OCI-LY7 (cell line): ENCODE measurements at regions not wholly inside any gene's neighbourhood (a gene's known extent, or its start where the extent isn't known, plus 50 kb on each side); places are given as distances from the start of the nearest gene placed in this dataset.

Source experiments
- BruUV-seq: library from RNA; stranded (reverse); fragments of 400-500 nt; replicated peaks from 2 replicates; lab custom pipeline; 2021; lab: Mats Ljungman, UMichigan
- CTCF ChIA-PET: fragments of 300-600 bp; sonication (Branson Sonifier 250); formaldehyde crosslinking; loops from one replicate; lab custom pipeline; 2022; ENCODE audit warnings: antibody characterized with exemption; ENCODE audit not compliant: unreplicated experiment; lab: Charles Lee
- POLR2A ChIA-PET: fragments of 300-600 bp; sonication (Branson Sonifier 250); formaldehyde crosslinking; loops from one replicate; lab custom pipeline; 2022; ENCODE audit warnings: antibody characterized with exemption; lab: Charles Lee
- DNase-seq: peaks from one replicate; pipeline ENCODE4 v3.0.0-alpha.2; 2015; ENCODE audit warnings: low spot score
- H2AFZ ChIP-seq: fragments of 200-600 bp; sonication (generic), shearing (Covaris generic); 2 replicates; pipeline ENCODE4 v1.6.1; 2014; ENCODE audit warnings: mild to moderate bottlenecking, antibody characterized with exemption, low read length, moderate library complexity
- H3K27ac ChIP-seq: fragments of 200-600 bp; sonication (generic); 2 replicates; pipeline ENCODE4 v1.5.1; 2014; ENCODE audit warnings: mixed run types, low read depth, mild to moderate bottlenecking, moderate library complexity, low read length, inconsistent platforms; ENCODE audit not compliant: poor library complexity, severe bottlenecking
- H3K36me3 ChIP-seq: fragments of 200-600 bp; sonication (generic); 2 replicates; pipeline ENCODE4 v1.6.1; 2014; ENCODE audit warnings: mild to moderate bottlenecking, antibody characterized with exemption, low read length, moderate library complexity, mixed read lengths; ENCODE audit not compliant: insufficient read depth
- H3K4me1 ChIP-seq: fragments of 200-600 bp; sonication (generic); 2 replicates; pipeline ENCODE4 v1.5.1; 2014; ENCODE audit warnings: mild to moderate bottlenecking, low read length; ENCODE audit not compliant: insufficient read depth, poor library complexity, severe bottlenecking
- H3K4me2 ChIP-seq: fragments of 200-600 bp; sonication (generic); 2 replicates; pipeline ENCODE4 v1.6.1; 2014; ENCODE audit warnings: mild to moderate bottlenecking, low read length
- H3K4me3 ChIP-seq: fragments of 200-600 bp; sonication (generic); 2 replicates; pipeline ENCODE4 v1.5.1; 2014; ENCODE audit warnings: mild to moderate bottlenecking, low read depth, low read length; ENCODE audit not compliant: poor library complexity, severe bottlenecking
- H3K79me2 ChIP-seq: fragments of 200-600 bp; sonication (generic); 2 replicates; pipeline ENCODE4 v1.6.1; 2016; ENCODE audit warnings: low read depth, mild to moderate bottlenecking, low read length, moderate library complexity, mixed read lengths; ENCODE audit not compliant: insufficient read depth
- H3K9me2 ChIP-seq: fragments of 200-600 bp; sonication (generic); 2 replicates; pipeline ENCODE4 v1.6.1; 2016; ENCODE audit warnings: mild to moderate bottlenecking, low read length, mixed read lengths; ENCODE audit not compliant: insufficient read depth
- H3K9me3 ChIP-seq: fragments of 200-600 bp; sonication (generic); 2 replicates; pipeline ENCODE4 v1.6.1; 2014; ENCODE audit warnings: mild to moderate bottlenecking, mixed run types, low read length, mixed read lengths
- H4K20me1 ChIP-seq: fragments of 200-600 bp; sonication (generic); 2 replicates; pipeline ENCODE4 v1.6.1; 2014; ENCODE audit warnings: mild to moderate bottlenecking, antibody characterized with exemption, low read length, moderate library complexity, mixed read lengths; ENCODE audit not compliant: insufficient read depth
- CTCF ChIP-seq: fragments of 200-600 bp; sonication (generic); conservative IDR thresholded peaks from 2 replicates; pipeline ENCODE4 v1.5.1; 2014; ENCODE audit warnings: mild to moderate bottlenecking, antibody characterized with exemption, low read length, moderate library complexity, mixed read lengths
- EZH2phosphoT487 ChIP-seq: fragments of 200-600 bp; sonication (generic); IDR thresholded peaks from 2 replicates; pipeline ENCODE4 v1.6.1; 2018; ENCODE audit warnings: low read depth, borderline replicate concordance, mild to moderate bottlenecking, mixed run types, antibody characterized with exemption, low read length, moderate library complexity, mixed read lengths
- intact Hi-C: fragments of 100-400 bp; cut with micrococcal nuclease; formaldehyde crosslinking; loops from one replicate; pipeline ENCODE4 v1.10.0; 2022; ENCODE audit not compliant: unreplicated experiment

GRCh38 chr12:63313139-63313538, 162.1 kb upstream of the AVPR1A start:
- no TSS peak for BruUV-seq

GRCh38 chr12:63308671-63309070, 157.7 kb upstream of the AVPR1A start:
- no peak for TF ChIP-seq CTCF
- TF ChIP-seq EZH2phosphoT487: no peak
- no peak for DNase-seq
- Histone ChIP-seq H3K4me1 (no peaks in the 10 kb centered on the region), H3K79me2 (no peaks in the 10 kb centered on the region), H3K27ac (no peak overlapping the region), H3K9me3 (no peaks in the 10 kb centered on the region), H3K4me2 (no peak overlapping the region), H3K9me2 (no peaks in the 10 kb centered on the region), H3K4me3 (no peak overlapping the region), H3K36me3 (no peaks in the 10 kb centered on the region), H2AFZ (no peak overlapping the region), H4K20me1 (no peaks in the 10 kb centered on the region)
- CTCF ChIA-PET: no interaction called here
- POLR2A ChIA-PET: no interaction called here
- intact Hi-C loops: no loop called here
- no TSS peak for BruUV-seq

More at GRCh38 chr12:63313139-63313538, 162.1 kb upstream of the AVPR1A start:
- Histone ChIP-seq H3K4me3 (no peak overlapping the region), H3K9me2 (no peaks in the 10 kb centered on the region), H3K36me3 (no peaks in the 10 kb centered on the region), H3K4me2 (no peak overlapping the region), H3K79me2 (no peaks in the 10 kb centered on the region), H2AFZ (no peak overlapping the region), H4K20me1 (no peaks in the 10 kb centered on the region), H3K9me3 (no peaks in the 10 kb centered on the region), H3K4me1 (no peaks in the 10 kb centered on the region), H3K27ac (no peak overlapping the region)
- ChIA-PET CTCF (no interaction called here), POLR2A (no interaction called here)
- TF ChIP-seq EZH2phosphoT487 (no peak), CTCF (no peak)
- intact Hi-C loops: no loop called here
- DNase-seq: no peak

- H3K9me2 ChIP-seq: no peaks in the 10 kb centered on the region
- H3K4me3 ChIP-seq: no peak overlapping the region
- no peaks in the 10 kb centered on the region for H3K9me3 ChIP-seq
- POLR2A ChIA-PET: no interaction called here
- no peak for DNase-seq
- TF ChIP-seq CTCF (no peak), EZH2phosphoT487 (no peak)
- no peaks in the 10 kb centered on the region for H4K20me1 ChIP-seq
- no peaks in the 10 kb centered on the region for H3K79me2 ChIP-seq
- CTCF ChIA-PET: no interaction called here
- H3K4me2 ChIP-seq: no peak overlapping the region
- no peaks in the 10 kb centered on the region for H3K4me1 ChIP-seq
- intact Hi-C loops: no loop called here
- no peak overlapping the region for H2AFZ ChIP-seq
- no peaks in the 10 kb centered on the region for H3K36me3 ChIP-seq
- no TSS peak for BruUV-seq
- no peak overlapping the region for H3K27ac ChIP-seq
These were observed 156.8 kb upstream of the AVPR1A start for GRCh38 chr12:63307849-63308248.
